Skin epidermis (tissue), 12 donors: ENCODE measurements at regions not wholly inside any gene's neighbourhood (a gene's known extent, or its start where the extent isn't known, plus 50 kb on each side); places are given as distances from the start of the nearest gene placed in this dataset.

Experiments
- H3K27ac ChIP-seq, 21 experiments: fragments of 200-600 bp; sonication (generic) in 11 of 21; one replicate each; pipeline ENCODE4 v1.5.0; 2020; ENCODE audit warnings: mild to moderate bottlenecking in 3 of 21, inconsistent platforms in 2 of 21, moderate library complexity in 2 of 21
- H3K4me3 ChIP-seq, 7 experiments: fragments of 200-600 bp; sonication (generic) in 2 of 7; one replicate each; pipeline ENCODE4 v1.5.0; 2020; ENCODE audit warnings: inconsistent platforms in 2 of 7, mild to moderate bottlenecking in 2 of 7, moderate library complexity in 1 of 7

DNA sequence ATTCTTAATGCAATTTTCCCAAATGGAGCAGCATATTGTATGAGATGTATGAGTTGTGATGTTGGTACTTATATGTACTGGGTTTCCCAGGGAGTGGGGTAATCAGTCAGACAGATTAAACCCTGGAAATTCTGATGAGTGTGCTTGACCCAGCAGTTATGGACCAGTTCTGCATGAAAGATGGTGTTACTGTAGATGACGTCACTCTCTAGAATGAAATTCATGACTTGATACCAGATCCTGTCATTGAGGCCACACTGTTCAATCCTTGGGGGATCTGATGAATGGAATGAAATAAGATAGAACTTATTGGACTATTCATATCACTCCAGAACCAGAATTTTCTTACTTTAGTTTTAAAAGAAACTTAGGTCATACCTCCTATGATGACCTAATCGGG, 534.3 kb downstream of the PLXDC2 start:
- H3K27ac ChIP-seq, result no peak overlapping the region

GRCh38 chr10:20343036-20343435, 526.8 kb downstream of the PLXDC2 start:
- H3K27ac ChIP-seq, result no peak overlapping the region
- H3K4me3 ChIP-seq, result no peak overlapping the region

More for the DNA sequence above, 534.3 kb downstream of the PLXDC2 start:
- no peak overlapping the region for H3K4me3 ChIP-seq
